ENCODE measurements at regions not wholly inside any gene's neighbourhood (a gene's known extent, or its start where the extent isn't known, plus 50 kb on each side); places are given as distances from the start of the nearest gene placed in this dataset.

- H3K4me2 ChIP-seq = no peak overlapping the region
- no peak overlapping the region for H2AFZ ChIP-seq
- DNase-seq (ENCODE audit: low spot score) (no peak), ATAC-seq (no peak)
- no peaks in the 10 kb centered on the region; the same call in 2 of the 3 replicates for H3K36me3 Mint-ChIP-seq (ENCODE audit: low read depth)
- H3K27me3 ChIP-seq (ENCODE audit: insufficient read depth) = no peaks in the 10 kb centered on the region
- TF ChIP-seq STAT1 (IDR thresholded peaks at IDR 0.05; ENCODE audit: unreplicated experiment) = no peak
- TF ChIP-seq ZNF331 (CRISPR knock-in tag; IDR thresholded peaks at IDR 0.05; ENCODE audit: low read depth) = no peak
- TF ChIP-seq ZNF114 (CRISPR knock-in tag; IDR thresholded peaks at IDR 0.05) = no peak
- TF ChIP-seq NANOG (IDR thresholded peaks at IDR 0.05; ENCODE audit: borderline replicate concordance) = no peak
- no peak for TF ChIP-seq ETS1 (IDR thresholded peaks at IDR 0.05)
- no peak for TF ChIP-seq EZH2 (IDR thresholded peaks at IDR 0.05; ENCODE audit: low read depth, unreplicated experiment)
- no peak for TF ChIP-seq REST (IDR thresholded peaks at IDR 0.05; ENCODE audit: unreplicated experiment)
- TF ChIP-seq CREB1 (CRISPR knock-in tag; IDR thresholded peaks at IDR 0.05; ENCODE audit: low read depth) = no peak
- TF ChIP-seq ZNF462 (CRISPR knock-in tag; IDR thresholded peaks at IDR 0.05) = no peak
- no peak for TF ChIP-seq CTCF (conservative IDR thresholded peaks at IDR 0.05; ENCODE audit: low read depth in 2 of 2)
- no peak for TF ChIP-seq POLR2AphosphoS5 (IDR thresholded peaks at IDR 0.05; ENCODE audit: low read depth)
- TF ChIP-seq JUNB (IDR thresholded peaks at IDR 0.05; ENCODE audit: unreplicated experiment) = no peak
- TF ChIP-seq EZH2phosphoT487 (IDR thresholded peaks at IDR 0.05; ENCODE audit: unreplicated experiment) = no peak
- no peaks in the 10 kb centered on the region for H3K4me1 ChIP-seq (ENCODE audit: insufficient read depth)
- H3K27me3 Mint-ChIP-seq (ENCODE audit: insufficient read depth, low read depth, poor library complexity) = no peaks in the 10 kb centered on the region
- no peak overlapping the region for H3K4me3 ChIP-seq
- H3K79me2 ChIP-seq (replicated peaks; ENCODE audit: insufficient read depth) = no peaks in the 10 kb centered on the region
- no peak overlapping the region for H3K27ac ChIP-seq (ENCODE audit: low read depth)
- no peak overlapping the region for H3K4me3 Mint-ChIP-seq
- no peaks in the 10 kb centered on the region for H3K36me3 ChIP-seq (ENCODE audit: insufficient read depth)
- no peaks in the 10 kb centered on the region for H4K20me1 ChIP-seq (replicated peaks; ENCODE audit: insufficient read depth)
- H3K4me1 Mint-ChIP-seq = no peaks in the 10 kb centered on the region
- no peaks in the 10 kb centered on the region for H3K9me2 ChIP-seq (ENCODE audit: insufficient read depth)
- no peaks in the 10 kb centered on the region for H3F3A ChIP-seq (replicated peaks; ENCODE audit: low read depth)
- H3K27ac Mint-ChIP-seq = no peak overlapping the region
- H3K9me3 Mint-ChIP-seq = peaks cover 4% of the 10 kb centered on the region; the same call in 2 of the 3 replicates
Observed at GRCh38 chr10:63781226-63781625, 260.0 kb downstream of the REEP3 start.
